PC-9 (cell line): ENCODE measurements at regions not wholly inside any gene's neighbourhood (a gene's known extent, or its start where the extent isn't known, plus 50 kb on each side); places are given as distances from the start of the nearest gene placed in this dataset.

ENCODE experiments used
- CTCF ChIP-seq: fragments of 200-600 bp; sonication (generic); conservative IDR thresholded peaks from 2 replicates; pipeline ENCODE4 v1.6.1; 2017; ENCODE audit warnings: mixed run types, antibody characterized with exemption, mild to moderate bottlenecking, moderate library complexity
- EZH2 ChIP-seq: fragments of 200-600 bp; sonication (generic); IDR thresholded peaks from 2 replicates; pipeline ENCODE4 v1.8.0; 2017; ENCODE audit warnings: antibody characterized with exemption, low read depth

DNA sequence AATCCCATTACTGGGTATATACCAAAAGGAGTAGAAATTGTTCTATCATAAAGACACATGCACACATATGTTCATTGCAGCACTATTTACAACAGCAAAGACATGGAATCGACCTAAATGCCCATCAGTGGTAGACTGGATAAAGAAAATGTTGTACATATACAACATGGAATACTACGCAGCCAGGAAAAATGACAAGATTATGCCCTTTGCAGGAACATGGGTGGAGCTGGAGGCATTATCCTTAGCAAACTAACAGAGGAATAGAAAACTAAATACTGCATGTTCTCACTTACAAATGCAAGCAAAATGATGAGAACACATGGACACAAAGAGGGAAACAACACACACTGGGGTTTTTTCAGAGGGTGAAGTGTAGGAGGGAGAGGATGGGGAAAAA, 300.2 kb downstream of the BAMBI start:
- TF ChIP-seq CTCF = no peak
- TF ChIP-seq EZH2 = no peak
